Karpas-422 (cell line): ENCODE measurements at regions not wholly inside any gene's neighbourhood (a gene's known extent, or its start where the extent isn't known, plus 50 kb on each side); places are given as distances from the start of the nearest gene placed in this dataset.

ENCODE experiments used
- DNase-seq: peaks from one replicate; pipeline ENCODE4 v3.0.0-alpha.2; 2015
- H2AFZ ChIP-seq: fragments of 200-600 bp; sonication (generic); 2 replicates; pipeline ENCODE4 v1.6.1; 2014; ENCODE audit warnings: antibody characterized with exemption, low read length, mixed read lengths
- H3K27ac ChIP-seq: fragments of 200-600 bp; sonication (generic); 2 replicates; pipeline ENCODE4 v1.5.1; 2014; ENCODE audit warnings: mild to moderate bottlenecking, low read length, moderate library complexity
- H3K27me3 ChIP-seq: fragments of 200-600 bp; sonication (generic); 2 replicates; pipeline ENCODE4 v1.6.1; 2014; ENCODE audit warnings: low read length, mixed read lengths
- H3K36me3 ChIP-seq: fragments of 200-600 bp; sonication (generic); 2 replicates; pipeline ENCODE4 v1.6.1; 2014; ENCODE audit warnings: low read length, mixed read lengths; ENCODE audit not compliant: insufficient read depth
- H3K4me1 ChIP-seq: fragments of 200-600 bp; sonication (generic); 2 replicates; pipeline ENCODE4 v1.6.1; 2014; ENCODE audit warnings: mild to moderate bottlenecking, low read length, mixed read lengths
- H3K4me2 ChIP-seq: fragments of 200-600 bp; sonication (generic); 2 replicates; pipeline ENCODE4 v1.6.1; 2014; ENCODE audit warnings: low read length, low read depth, mild to moderate bottlenecking; ENCODE audit not compliant: poor library complexity, severe bottlenecking
- H3K4me3 ChIP-seq: fragments of 200-600 bp; sonication (generic); 2 replicates; pipeline ENCODE4 v1.5.1; 2014; ENCODE audit warnings: mild to moderate bottlenecking, antibody characterized with exemption, low read length, mixed read lengths
- H3K79me2 ChIP-seq: fragments of 200-600 bp; sonication (generic); 2 replicates; pipeline ENCODE4 v1.6.1; 2014; ENCODE audit warnings: mild to moderate bottlenecking, low read length, mixed read lengths
- H3K9ac ChIP-seq: fragments of 200-600 bp; sonication (generic); 2 replicates; pipeline ENCODE4 v1.6.0; 2014; ENCODE audit warnings: low read length
- H3K9me2 ChIP-seq: fragments of 200-600 bp; sonication (generic), shearing (Covaris generic); replicated peaks from 2 replicates; pipeline ENCODE4 v1.6.0; 2014; ENCODE audit warnings: mild to moderate bottlenecking, low read length, moderate library complexity; ENCODE audit not compliant: insufficient read depth
- H3K9me3 ChIP-seq: fragments of 300-700, 200-600 bp; sonication (generic); 2 replicates; pipeline ENCODE4 v1.6.1; 2014; ENCODE audit warnings: low read length, mixed read lengths
- H4K20me1 ChIP-seq: fragments of 200-600 bp; sonication (generic); 2 replicates; pipeline ENCODE4 v1.6.1; 2014; ENCODE audit warnings: mild to moderate bottlenecking, antibody characterized with exemption, low read length, low read depth; ENCODE audit not compliant: insufficient read depth

GRCh38 chr16:87140211-87141200 is 176.7 kb downstream of the C16orf95 start:
- no peaks in the 10 kb centered on the region for H3K36me3 ChIP-seq
- no peaks in the 10 kb centered on the region for H3K9me3 ChIP-seq
- no peak for DNase-seq
- H3K27me3 ChIP-seq, result no peaks in the 10 kb centered on the region
- H3K79me2 ChIP-seq, result no peaks in the 10 kb centered on the region
- H3K27ac ChIP-seq, result no peak overlapping the region
- no peak overlapping the region for H3K9ac ChIP-seq
- H3K4me3 ChIP-seq, result no peak overlapping the region
- no peak overlapping the region for H2AFZ ChIP-seq
- 0 out of 2 replicates have a peak, but pooled peaks cover 4% of the 10 kb centered on the region for H4K20me1 ChIP-seq
- no peaks in the 10 kb centered on the region for H3K4me1 ChIP-seq
- H3K4me2 ChIP-seq, result no peak overlapping the region
- H3K9me2 ChIP-seq, result no peaks in the 10 kb centered on the region

DNA sequence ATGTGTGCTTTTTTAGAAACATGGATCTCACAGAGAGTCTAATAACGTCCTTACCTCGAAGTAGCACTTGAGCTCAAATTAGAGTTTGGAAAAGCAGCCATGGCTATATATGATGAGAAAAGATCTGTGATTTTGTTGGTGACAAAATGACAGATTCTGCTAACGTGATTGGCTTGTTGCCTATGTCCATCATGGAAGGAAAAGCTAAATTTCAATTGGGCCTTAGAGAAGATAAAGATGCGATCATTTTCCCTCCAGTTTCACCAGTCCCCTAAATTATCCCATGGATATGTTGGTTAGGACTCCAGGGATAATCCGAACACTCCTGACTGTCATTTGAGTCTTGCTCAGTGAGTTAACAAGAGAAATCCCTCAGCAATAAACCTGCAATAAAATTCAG is 175.8 kb downstream of the C16orf95 start:
- Histone ChIP-seq H3K9ac (no peak overlapping the region), H2AFZ (no peak overlapping the region), H3K9me3 (no peaks in the 10 kb centered on the region), H3K27me3 (no peaks in the 10 kb centered on the region), H3K4me1 (no peaks in the 10 kb centered on the region), H3K4me2 (no peak overlapping the region), H4K20me1 (0 out of 2 replicates have a peak, but pooled peaks cover 4% of the 10 kb centered on the region), H3K9me2 (no peaks in the 10 kb centered on the region), H3K4me3 (no peak overlapping the region), H3K27ac (no peak overlapping the region), H3K36me3 (no peaks in the 10 kb centered on the region), H3K79me2 (no peaks in the 10 kb centered on the region)
- no peak for DNase-seq

DNA sequence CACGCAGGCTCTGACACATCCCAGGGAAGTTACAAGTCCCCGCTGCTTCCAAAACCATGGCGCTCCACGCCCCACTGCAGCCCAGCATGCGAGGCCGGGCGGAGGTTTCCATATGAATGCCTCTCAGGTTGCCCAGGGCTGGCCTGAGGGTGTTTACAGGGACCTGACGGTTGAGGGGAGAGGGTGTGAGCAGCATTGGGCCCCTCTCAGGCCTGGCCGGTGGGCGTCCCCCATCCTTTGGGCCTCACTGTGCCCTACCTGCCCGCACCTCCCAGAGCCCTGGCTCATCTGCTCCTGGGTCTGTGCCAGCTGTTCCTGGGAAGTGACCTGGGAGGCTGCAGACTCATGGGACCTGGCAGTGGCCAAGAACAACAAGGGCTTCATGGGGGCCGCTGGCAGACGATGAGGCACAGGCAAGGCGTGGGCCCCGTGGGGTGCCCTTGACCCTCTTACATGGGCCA is 173.5 kb downstream of the C16orf95 start:
- Histone ChIP-seq H3K79me2 (no peaks in the 10 kb centered on the region), H3K27me3 (no peaks in the 10 kb centered on the region), H3K9me2 (no peaks in the 10 kb centered on the region), H3K9ac (no peak overlapping the region), H3K36me3 (no peaks in the 10 kb centered on the region), H3K4me1 (no peaks in the 10 kb centered on the region), H3K4me3 (no peak overlapping the region), H3K4me2 (no peak overlapping the region), H3K27ac (no peak overlapping the region), H2AFZ (no peak overlapping the region), H4K20me1 (0 out of 2 replicates have a peak, but pooled peaks cover 4% of the 10 kb centered on the region), H3K9me3 (no peaks in the 10 kb centered on the region)
- DNase-seq, result no peak

- Histone ChIP-seq H3K36me3 (no peaks in the 10 kb centered on the region), H3K27ac (no peak overlapping the region), H2AFZ (no peak overlapping the region), H3K4me1 (no peaks in the 10 kb centered on the region), H3K9me3 (no peaks in the 10 kb centered on the region), H3K79me2 (no peaks in the 10 kb centered on the region), H3K27me3 (no peaks in the 10 kb centered on the region), H4K20me1 (0 out of 2 replicates have a peak, but pooled peaks cover 4% of the 10 kb centered on the region), H3K4me2 (no peak overlapping the region), H3K9me2 (no peaks in the 10 kb centered on the region), H3K9ac (no peak overlapping the region), H3K4me3 (no peak overlapping the region)
- no peak for DNase-seq
Measured at GRCh38 chr16:87144232-87144631, 173.0 kb downstream of the C16orf95 start.

DNA sequence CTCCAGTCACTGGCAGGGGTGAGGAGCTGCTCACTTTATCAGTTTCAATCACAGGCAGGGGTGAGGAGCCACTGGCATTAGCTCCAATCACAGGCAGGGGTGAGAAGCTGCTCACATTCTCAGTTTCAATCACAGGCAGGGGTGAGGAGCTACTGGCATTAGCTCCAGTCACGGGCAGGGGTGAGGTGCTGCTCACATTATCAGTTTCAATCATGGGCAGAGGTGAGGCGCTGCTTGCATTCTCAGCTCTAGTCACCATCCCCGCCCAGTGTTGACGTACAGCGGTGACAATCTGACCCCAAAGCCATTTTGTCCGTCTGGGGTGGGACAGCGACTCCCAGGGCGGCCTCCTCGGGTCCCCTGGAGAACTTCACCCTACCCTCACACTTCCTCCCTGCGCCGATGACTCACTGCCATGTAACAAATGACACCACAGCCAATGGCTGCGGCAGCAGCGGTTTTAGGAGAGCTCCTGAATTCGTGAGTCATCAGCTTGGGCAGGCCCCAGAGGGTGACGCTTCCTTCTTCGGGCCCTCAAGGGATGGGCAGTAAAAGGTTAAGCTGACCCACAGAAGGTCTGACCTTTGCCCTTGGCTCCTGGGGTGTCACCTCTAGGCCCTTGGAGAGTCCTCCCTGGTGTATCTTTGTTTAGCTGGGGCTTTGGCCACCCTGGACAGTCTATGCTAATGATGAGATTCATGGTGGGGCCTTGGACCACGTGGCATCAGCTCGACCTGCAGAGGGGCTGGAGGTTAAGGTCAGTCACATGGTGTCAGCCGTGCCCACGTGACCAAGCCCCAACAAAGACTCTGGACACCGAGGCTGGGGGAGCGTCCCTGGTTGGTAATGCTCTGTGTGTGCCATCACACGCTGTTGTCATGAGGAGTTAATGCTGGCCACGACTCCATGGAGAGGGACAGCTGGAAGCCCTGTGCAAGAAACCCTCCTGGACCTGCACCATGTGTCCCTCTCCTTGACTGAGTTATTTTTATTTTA is 171.7 kb downstream of the C16orf95 start:
- no peak for DNase-seq
- no peak overlapping the region for H3K4me3 ChIP-seq
- no peak overlapping the region for H3K4me2 ChIP-seq
- H3K27me3 ChIP-seq, result no peaks in the 10 kb centered on the region
- no peaks in the 10 kb centered on the region for H3K9me3 ChIP-seq
- no peak overlapping the region for H3K9ac ChIP-seq
- no peak overlapping the region for H2AFZ ChIP-seq
- no peaks in the 10 kb centered on the region for H3K9me2 ChIP-seq
- no peaks in the 10 kb centered on the region for H3K79me2 ChIP-seq
- H4K20me1 ChIP-seq, result 0 out of 2 replicates have a peak, but pooled peaks cover 4% of the 10 kb centered on the region
- H3K4me1 ChIP-seq, result no peaks in the 10 kb centered on the region
- no peaks in the 10 kb centered on the region for H3K36me3 ChIP-seq
- no peak overlapping the region for H3K27ac ChIP-seq

GRCh38 chr16:87146676-87147075 is 170.5 kb downstream of the C16orf95 start:
- no peaks in the 10 kb centered on the region for H3K36me3 ChIP-seq
- H3K4me1 ChIP-seq, result no peaks in the 10 kb centered on the region
- no peak overlapping the region for H3K9ac ChIP-seq
- no peak overlapping the region for H3K4me3 ChIP-seq
- no peak overlapping the region for H2AFZ ChIP-seq
- H3K4me2 ChIP-seq, result no peak overlapping the region
- H3K27ac ChIP-seq, result no peak overlapping the region
- DNase-seq, result no peak
- no peaks in the 10 kb centered on the region for H3K9me3 ChIP-seq
- 0 out of 2 replicates have a peak, but pooled peaks cover 4% of the 10 kb centered on the region for H4K20me1 ChIP-seq
- no peaks in the 10 kb centered on the region for H3K27me3 ChIP-seq
- H3K9me2 ChIP-seq, result no peaks in the 10 kb centered on the region
- H3K79me2 ChIP-seq, result no peaks in the 10 kb centered on the region

DNA sequence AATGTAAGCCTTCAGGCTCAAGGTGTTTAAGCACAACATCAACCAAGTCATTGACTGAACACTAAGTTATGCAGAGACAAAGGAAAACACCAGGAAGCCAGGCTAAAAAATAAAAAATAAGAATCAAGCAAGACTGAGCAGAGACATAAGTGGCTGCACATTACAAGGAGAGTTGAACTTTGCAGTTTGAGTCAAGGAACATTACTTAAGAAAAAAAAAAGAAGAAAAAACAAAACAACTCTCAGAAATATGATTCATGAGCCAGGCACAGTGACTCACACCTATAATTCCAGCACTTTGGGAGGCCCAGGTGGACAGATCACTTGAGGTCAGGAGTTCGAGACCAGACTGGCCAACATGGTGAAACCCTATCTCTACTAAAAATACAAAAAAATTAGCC is 168.1 kb downstream of the C16orf95 start:
- Histone ChIP-seq H3K4me3 (no peak overlapping the region), H3K79me2 (no peaks in the 10 kb centered on the region), H3K9me3 (no peaks in the 10 kb centered on the region), H3K9me2 (no peaks in the 10 kb centered on the region), H3K4me1 (no peaks in the 10 kb centered on the region), H4K20me1 (0 out of 2 replicates have a peak, but pooled peaks cover 4% of the 10 kb centered on the region), H3K9ac (no peak overlapping the region), H3K27ac (no peak overlapping the region), H3K36me3 (no peaks in the 10 kb centered on the region), H2AFZ (no peak overlapping the region), H3K27me3 (no peaks in the 10 kb centered on the region), H3K4me2 (no peak overlapping the region)
- DNase-seq, result no peak
